Urothelium cell line (cell line): ENCODE measurements at regions not wholly inside any gene's neighbourhood (a gene's known extent, or its start where the extent isn't known, plus 50 kb on each side); places are given as distances from the start of the nearest gene placed in this dataset.

Experiments
- DNase-seq: peaks from one replicate; pipeline ENCODE4 v3.0.0; 2011; ENCODE audit warnings: low spot score, mixed read lengths
- FAIRE-seq: peaks from 2 replicates; lab custom pipeline; 2011; peaks lifted over from hg19 to GRCh38; lab: Jason Lieb, UNC

DNA sequence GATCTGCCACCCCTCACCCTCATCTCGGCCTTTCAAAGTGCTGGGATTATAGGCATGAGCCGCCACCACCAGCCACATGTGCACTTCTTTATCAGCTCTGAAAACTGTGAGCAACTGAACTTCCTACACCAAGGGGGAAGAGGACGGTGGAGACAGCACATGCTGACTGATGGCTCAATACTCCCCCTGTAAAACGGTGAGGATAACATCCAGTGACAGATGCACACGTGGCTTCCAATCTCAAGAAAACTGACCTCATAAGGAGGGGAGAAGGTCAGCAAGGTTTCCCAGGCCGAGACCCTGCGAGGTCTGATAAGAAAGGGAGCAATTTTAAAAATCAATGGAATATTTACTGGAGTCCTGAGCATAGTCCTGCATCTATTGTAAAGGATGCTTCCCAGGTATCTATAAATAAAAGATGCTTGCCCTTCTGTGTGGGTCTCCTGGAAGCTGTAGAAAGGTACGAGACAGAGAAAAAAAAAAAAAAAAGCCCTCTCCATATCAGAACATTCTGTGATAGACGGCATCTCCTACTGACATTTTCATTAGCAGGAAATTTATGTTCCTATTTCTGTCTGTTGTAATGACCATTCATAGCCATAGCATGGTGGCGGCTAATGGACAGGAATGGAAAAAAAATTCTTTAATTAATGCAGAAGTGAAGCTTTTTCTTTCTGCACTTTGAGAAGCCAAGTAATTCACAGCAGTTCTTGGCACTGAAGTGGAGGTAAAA, 385.1 kb downstream of the ZNF536 start:
- DNase-seq (no peak), FAIRE-seq (no peak)

DNA sequence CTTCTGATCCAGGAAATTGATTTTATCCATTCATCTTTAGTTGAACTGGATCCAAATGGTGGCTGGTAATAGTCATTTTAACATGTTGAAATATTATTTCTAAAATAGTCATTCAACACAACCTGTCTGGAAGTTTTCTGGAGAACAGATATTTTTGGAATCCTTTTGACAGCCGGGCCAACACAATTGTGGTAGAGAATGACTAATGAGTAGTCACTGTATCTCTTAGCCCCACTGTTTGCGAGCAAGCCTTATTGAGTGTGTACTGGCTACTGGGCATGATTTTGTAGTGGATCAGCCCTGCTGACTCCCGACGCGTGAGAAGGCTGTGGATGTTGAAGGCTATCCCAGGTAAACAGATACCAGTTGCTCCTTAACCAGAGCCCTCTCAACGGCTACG, 383.4 kb downstream of the ZNF536 start:
- FAIRE-seq (no peak), DNase-seq (peak; percentile 14)

DNA sequence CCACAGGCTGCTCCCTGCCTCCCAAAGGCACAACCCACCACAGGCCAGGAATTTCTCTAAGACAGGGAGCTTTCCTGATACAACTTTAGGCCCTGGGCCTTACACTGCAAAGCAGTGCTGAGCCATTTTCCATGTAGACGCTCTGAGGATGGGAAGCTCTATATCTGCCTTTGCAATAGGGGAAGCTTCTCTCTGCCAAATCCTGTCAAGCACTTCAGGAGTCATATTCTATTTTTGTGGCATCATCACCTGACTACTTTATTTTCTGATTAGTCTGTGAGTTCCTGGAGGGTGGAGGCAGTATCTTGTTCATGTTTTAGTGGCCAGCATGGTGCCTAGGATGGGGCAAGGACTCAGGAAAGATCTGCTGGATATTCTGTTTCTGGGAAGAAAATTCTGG, 382.0 kb downstream of the ZNF536 start:
- FAIRE-seq (no peak), DNase-seq (no peak)

- DNase-seq (no peak), FAIRE-seq (no peak)
Measured at GRCh38 chr19:30752876-30753275, 380.7 kb downstream of the ZNF536 start.

GRCh38 chr19:30752201-30752600, 380.0 kb downstream of the ZNF536 start:
- no peak for FAIRE-seq

GRCh38 chr19:30745476-30745985, 373.3 kb downstream of the ZNF536 start:
- no peak for DNase-seq
- FAIRE-seq, result no peak

More at GRCh38 chr19:30752201-30752600, 380.0 kb downstream of the ZNF536 start:
- DNase-seq, result no peak

DNA sequence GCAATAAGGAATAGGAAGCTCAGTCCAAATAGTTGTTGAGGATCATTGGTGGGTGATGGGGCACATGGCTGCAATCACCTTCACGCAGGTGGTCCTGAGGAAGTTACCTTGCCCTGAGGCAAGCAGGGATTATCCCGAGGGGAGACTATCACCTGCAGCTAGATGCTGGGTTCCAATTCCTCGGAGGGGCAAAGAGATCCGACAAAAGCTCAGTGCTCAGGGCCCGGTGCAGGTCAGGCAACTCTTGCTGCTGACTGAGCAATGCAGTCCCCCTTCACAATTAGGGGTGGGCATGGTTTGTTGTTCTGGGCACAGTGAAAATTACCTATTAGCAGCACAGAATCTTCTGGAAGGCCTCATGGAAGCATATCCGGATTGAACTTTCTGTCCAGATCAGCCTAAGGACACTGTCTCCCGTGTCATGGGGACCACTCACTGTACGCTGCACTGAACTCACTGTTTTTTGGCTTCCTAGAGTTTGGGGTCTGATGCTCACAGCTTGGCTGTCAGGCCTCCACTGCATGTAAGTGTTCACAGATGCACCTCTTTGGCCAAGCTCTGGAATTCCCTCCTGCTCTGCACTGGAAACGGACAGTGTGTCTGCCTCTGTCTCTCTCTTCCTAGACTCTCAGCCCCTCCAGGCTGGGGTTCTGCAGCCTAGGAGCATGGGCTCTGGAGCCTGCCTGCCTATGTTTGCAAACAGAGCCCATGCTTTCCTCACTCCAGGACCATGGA, 372.7 kb downstream of the ZNF536 start:
- DNase-seq, result no peak
- FAIRE-seq, result no peak

DNA sequence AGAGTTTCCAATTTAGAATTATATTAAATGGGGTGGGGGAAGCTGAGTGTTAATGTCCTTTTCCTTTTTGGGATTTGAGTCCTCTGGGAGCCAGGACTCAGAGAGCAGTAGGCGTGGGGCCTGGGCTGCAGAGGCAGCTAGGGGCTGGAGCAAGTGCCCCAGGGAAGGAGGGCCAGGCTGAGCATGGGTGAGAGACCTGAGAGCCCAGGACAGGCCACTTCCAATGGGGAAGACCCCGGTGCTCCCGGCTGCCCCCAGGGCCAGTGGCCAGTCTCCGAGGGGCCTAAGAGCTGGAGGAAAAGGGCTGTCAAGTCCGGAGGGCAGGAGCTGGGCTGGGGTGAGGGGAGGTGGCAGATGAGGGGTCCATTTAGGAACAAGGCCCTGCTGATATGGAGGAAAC, 371.5 kb downstream of the ZNF536 start:
- no peak for FAIRE-seq
- no peak for DNase-seq

GRCh38 chr19:30743011-30743410, 370.8 kb downstream of the ZNF536 start:
- no peak for FAIRE-seq
- no peak for DNase-seq

GRCh38 chr19:30742406-30742938, 370.3 kb downstream of the ZNF536 start:
- DNase-seq, result no peak
- FAIRE-seq, result no peak

DNA sequence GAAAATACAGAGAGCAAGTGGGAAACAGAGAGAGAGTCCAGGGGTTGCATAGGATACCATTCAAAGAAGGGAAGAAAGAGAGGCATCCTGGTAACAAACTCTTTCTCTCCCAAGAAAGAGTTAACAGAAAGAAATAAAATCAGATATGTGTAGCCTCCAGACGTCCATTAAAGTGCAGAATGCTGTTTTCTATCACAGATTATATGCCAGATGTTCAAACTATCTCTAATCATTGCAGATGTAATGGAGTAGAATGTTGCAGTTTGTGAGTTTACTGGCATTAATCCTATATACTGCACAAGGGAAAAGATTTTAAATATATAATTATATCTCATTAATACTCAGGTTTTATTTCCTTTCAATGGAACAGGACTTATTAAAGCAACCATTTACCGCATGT, 369.4 kb downstream of the ZNF536 start:
- FAIRE-seq, result no peak
- no peak for DNase-seq

DNA sequence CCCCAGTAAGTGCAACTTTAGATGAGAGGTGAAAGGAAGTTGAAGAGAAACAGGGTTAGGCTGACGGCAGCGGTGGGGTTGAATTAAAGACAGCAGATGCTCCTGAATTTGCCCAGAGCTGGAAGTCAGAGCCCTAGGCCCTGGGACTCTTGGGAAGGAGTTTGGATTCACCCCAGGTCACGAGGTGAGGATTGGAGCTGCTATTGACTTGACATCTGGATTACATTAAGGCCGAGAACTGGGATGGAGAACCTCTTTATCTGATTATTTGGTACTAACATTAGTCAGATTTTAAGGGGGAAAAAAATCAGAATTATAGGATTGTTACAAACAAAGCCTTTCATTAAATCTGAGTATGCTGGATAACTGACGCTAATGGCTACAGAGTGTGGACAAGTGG, 367.2 kb downstream of the ZNF536 start:
- FAIRE-seq (no peak), DNase-seq (no peak)

DNA sequence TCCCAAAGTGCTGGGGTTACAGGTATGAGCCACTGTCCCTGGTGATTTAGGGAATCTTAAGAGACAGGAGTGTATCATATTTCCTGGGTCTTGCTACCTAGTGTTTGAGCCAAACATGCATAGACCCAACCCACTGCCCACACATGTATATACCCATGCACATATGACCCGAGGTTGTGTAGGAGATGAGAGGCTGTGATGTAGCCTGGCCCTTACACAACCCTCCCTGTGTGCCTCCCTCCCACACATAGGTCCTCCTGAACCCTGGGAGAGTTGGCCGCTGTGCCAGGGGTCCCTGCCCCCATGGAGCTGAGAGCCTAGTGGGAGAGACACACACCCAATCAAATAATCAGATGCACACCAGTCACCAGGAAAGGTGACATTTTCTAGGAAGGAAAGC, 365.9 kb downstream of the ZNF536 start:
- FAIRE-seq (no peak), DNase-seq (no peak)

GRCh38 chr19:30734669-30735068, 362.5 kb downstream of the ZNF536 start:
- FAIRE-seq (no peak), DNase-seq (no peak)

- FAIRE-seq, result no peak
- DNase-seq, result no peak
Measured at GRCh38 chr19:30733826-30734550, 361.8 kb downstream of the ZNF536 start.

GRCh38 chr19:30731591-30731990, 359.4 kb downstream of the ZNF536 start:
- no peak for DNase-seq
- no peak for FAIRE-seq

GRCh38 chr19:30729451-30729850, 357.3 kb downstream of the ZNF536 start:
- DNase-seq, result no peak
- FAIRE-seq, result no peak

DNA sequence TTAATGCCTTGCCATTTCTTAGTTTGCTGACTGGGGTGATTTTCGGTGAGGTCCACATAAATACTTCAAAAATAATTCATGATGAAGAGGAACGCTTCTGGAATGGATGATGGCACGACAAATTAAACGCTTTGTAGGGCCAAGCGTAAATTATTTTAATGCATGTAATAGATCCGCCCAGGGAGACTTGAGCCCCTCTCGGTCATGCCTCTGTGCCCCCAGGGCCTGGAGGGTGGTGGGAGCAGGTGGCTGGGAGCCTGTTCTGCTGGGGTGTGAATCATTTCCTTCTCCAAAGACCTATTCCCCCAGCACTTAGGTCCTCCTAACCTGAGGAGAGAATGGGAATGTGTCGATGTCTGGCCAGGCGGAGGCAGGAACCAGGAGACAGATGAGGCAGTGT, 350.6 kb downstream of the ZNF536 start:
- FAIRE-seq (no peak), DNase-seq (no peak)

- FAIRE-seq (no peak), DNase-seq (no peak)
Measured at GRCh38 chr19:30722186-30722585, 350.0 kb downstream of the ZNF536 start.

DNA sequence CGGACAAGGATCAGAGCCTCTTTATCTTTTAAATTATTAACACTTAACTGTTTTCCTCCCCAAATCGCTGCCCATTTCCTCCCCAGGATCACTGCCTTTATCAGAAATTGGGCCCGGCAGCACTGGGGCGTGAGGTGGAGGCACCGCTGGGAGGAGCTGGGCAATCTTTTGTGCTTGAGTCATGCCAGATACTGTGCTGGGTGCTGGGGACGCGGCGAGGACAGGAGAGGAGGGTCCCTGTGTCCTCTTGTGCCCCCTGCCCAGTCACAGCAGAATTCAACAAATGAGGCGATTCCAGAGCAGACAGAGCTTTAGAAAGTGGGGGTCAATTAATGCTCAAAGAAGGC, 347.8 kb downstream of the ZNF536 start:
- DNase-seq (peak; percentile 60), FAIRE-seq (no peak)

DNA sequence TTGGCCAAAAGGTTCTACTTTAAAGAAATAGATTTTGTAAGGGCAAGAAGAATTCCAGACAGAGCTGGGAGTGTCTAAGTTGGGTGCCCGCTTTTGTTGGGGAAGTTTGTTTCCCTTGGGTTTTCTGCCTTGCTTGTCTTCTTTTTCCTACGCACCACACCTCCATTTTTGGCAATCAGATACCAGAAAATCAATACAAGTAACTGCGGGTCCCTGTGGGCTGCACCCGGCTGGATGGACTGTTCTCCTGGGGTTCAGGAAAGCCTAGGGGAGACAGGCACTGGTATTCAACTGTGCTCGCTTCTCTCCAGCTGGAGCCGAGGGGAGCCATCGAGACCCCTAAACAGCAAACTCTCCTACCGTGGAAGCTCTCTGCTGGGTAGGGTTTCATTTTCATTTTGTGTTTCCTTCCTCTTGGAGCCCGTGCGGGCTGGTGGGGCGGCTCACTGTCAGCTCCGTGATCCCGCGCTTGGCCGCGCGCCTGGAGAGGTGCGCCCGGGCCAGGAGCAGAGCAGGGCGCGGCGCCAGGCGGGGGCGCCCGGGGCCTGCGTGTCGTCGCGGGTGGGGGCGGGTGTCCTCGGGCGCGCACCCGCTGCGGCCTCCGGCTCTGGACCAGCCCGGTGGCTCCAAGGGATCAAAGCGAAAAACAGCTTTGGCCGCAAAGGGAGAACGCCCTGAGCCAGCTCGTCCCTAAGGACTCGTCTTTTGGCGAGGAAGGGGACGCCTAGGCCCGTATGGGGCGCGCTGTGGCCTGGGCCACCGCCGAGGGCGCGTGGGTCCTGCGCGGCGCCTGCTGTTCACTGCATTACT, 347.2 kb downstream of the ZNF536 start:
- FAIRE-seq, result no peak
- peak; percentile 84 for DNase-seq
